Neural cell (in vitro differentiated cells): ENCODE measurements at regions not wholly inside any gene's neighbourhood (a gene's known extent, or its start where the extent isn't known, plus 50 kb on each side); places are given as distances from the start of the nearest gene placed in this dataset.

ENCODE experiments used
- H2AFZ ChIP-seq: fragments of 200-600, 300-800 bp; sonication (generic), shearing (Covaris generic); 2 replicates; pipeline ENCODE4 v1.6.0; 2014; ENCODE audit warnings: low read depth, mild to moderate bottlenecking, antibody characterized with exemption, low read length, moderate library complexity
- H3F3A ChIP-seq: fragments of 200-600 bp; shearing (Covaris generic); 2 replicates; pipeline ENCODE4 v1.6.1; 2016; ENCODE audit warnings: mild to moderate bottlenecking, moderate library complexity, mixed read lengths, antibody characterized with exemption, low read length; ENCODE audit not compliant: insufficient read depth, poor library complexity, severe bottlenecking
- H3K27ac ChIP-seq: fragments of 200-600, 300-800 bp; sonication (generic), shearing (Covaris generic); 2 replicates; pipeline ENCODE4 v1.5.1; 2014; ENCODE audit warnings: mild to moderate bottlenecking, low read length, moderate library complexity
- H3K27me3 ChIP-seq: fragments of 300-800, 200-600 bp; sonication (generic), shearing (Covaris generic); 2 replicates; pipeline ENCODE4 v1.6.0; 2014; ENCODE audit warnings: mild to moderate bottlenecking, low read depth, low read length, moderate library complexity; ENCODE audit not compliant: insufficient read depth
- H3K36me3 ChIP-seq: fragments of 300-800, 200-600 bp; sonication (generic), shearing (Covaris generic); 2 replicates; pipeline ENCODE4 v1.5.1; 2014; ENCODE audit warnings: mild to moderate bottlenecking, antibody characterized with exemption, low read length, moderate library complexity; ENCODE audit not compliant: insufficient read depth
- H3K4me2 ChIP-seq: fragments of 300-800, 200-600 bp; sonication (generic), shearing (Covaris generic); 2 replicates; pipeline ENCODE4 v1.6.0; 2014; ENCODE audit warnings: mild to moderate bottlenecking, low read length
- H3K4me3 ChIP-seq: fragments of 300-800, 200-600 bp; sonication (generic), shearing (Covaris generic); 2 replicates; pipeline ENCODE4 v1.5.1; 2014; ENCODE audit warnings: mild to moderate bottlenecking, low read length, moderate library complexity
- H3K79me2 ChIP-seq: fragments of 200-600 bp; shearing (Covaris generic); replicated peaks from 2 replicates; pipeline ENCODE4 v1.6.0; 2014; ENCODE audit warnings: mild to moderate bottlenecking, low read length, moderate library complexity; ENCODE audit not compliant: insufficient read depth
- H3K9ac ChIP-seq: fragments of 300-800, 200-600 bp; sonication (generic), shearing (Covaris generic); 2 replicates; pipeline ENCODE4 v1.6.1; 2016; ENCODE audit warnings: mild to moderate bottlenecking, low read length, mixed read lengths
- H3K9me2 ChIP-seq: fragments of 200-600 bp; shearing (Covaris generic); 2 replicates; pipeline ENCODE4 v1.6.1; 2016; ENCODE audit warnings: mild to moderate bottlenecking, low read length, mixed read lengths; ENCODE audit not compliant: insufficient read depth
- H3K9me3 ChIP-seq: fragments of 200-600, 300-800 bp; sonication (generic), shearing (Covaris generic); 2 replicates; pipeline ENCODE4 v1.6.1; 2016; ENCODE audit warnings: mild to moderate bottlenecking, mixed run types, low read length, moderate library complexity, mixed read lengths
- H4K20me1 ChIP-seq: fragments of 200-600 bp; shearing (Covaris generic); 2 replicates; pipeline ENCODE4 v1.6.1; 2016; ENCODE audit warnings: mild to moderate bottlenecking, mixed run types; ENCODE audit not compliant: insufficient read depth
- CTCF ChIP-seq: fragments of 450-650 bp; IDR thresholded peaks from 2 replicates; pipeline ENCODE4 v1.5.1; 2014; ENCODE audit warnings: antibody characterized with exemption, mild to moderate bottlenecking, moderate library complexity; ENCODE audit not compliant: poor library complexity, severe bottlenecking
- EP300 ChIP-seq: fragments of 450-650 bp; conservative IDR thresholded peaks from 2 replicates; pipeline ENCODE4 v1.6.1; 2014; ENCODE audit warnings: antibody characterized with exemption, mild to moderate bottlenecking, moderate library complexity; ENCODE audit not compliant: poor library complexity, severe bottlenecking
- EZH2 ChIP-seq: fragments of 200-600, 300-800 bp; shearing (Covaris generic), sonication (generic); IDR thresholded peaks from 2 replicates; pipeline ENCODE4 v1.6.1; 2014; ENCODE audit warnings: antibody characterized with exemption, low read length, borderline replicate concordance, mild to moderate bottlenecking; ENCODE audit not compliant: insufficient read depth, poor library complexity, severe bottlenecking
- MXI1 ChIP-seq: fragments of 450-650 bp; conservative IDR thresholded peaks from 2 replicates; pipeline ENCODE4 v1.6.1; 2014; ENCODE audit warnings: antibody characterized with exemption, mild to moderate bottlenecking; ENCODE audit not compliant: poor library complexity, severe bottlenecking
- POLR2AphosphoS5 ChIP-seq: IDR thresholded peaks from 2 replicates; pipeline ENCODE4 v1.6.1; 2012
- RAD21 ChIP-seq: fragments of 450-650 bp; conservative IDR thresholded peaks from 2 replicates; pipeline ENCODE4 v1.6.1; 2014; ENCODE audit warnings: antibody characterized with exemption, mild to moderate bottlenecking, moderate library complexity
- SMC3 ChIP-seq: fragments of 450-650 bp; conservative IDR thresholded peaks from 2 replicates; pipeline ENCODE4 v1.6.1; 2014; ENCODE audit warnings: antibody characterized with exemption, mild to moderate bottlenecking, moderate library complexity; ENCODE audit not compliant: poor library complexity
- TAF1 ChIP-seq: IDR thresholded peaks from 2 replicates; pipeline ENCODE4 v1.6.1; 2012; ENCODE audit warnings: low read depth
- TF ChIP-seq, protein P1 (sequence below): IDR thresholded peaks from 2 replicates; pipeline ENCODE4 v1.6.1; 2012; ENCODE audit warnings: borderline replicate concordance

GRCh38 chr4:18859468-18859867, 837.9 kb upstream of the LCORL start:
- no peak for TF ChIP-seq RAD21
- no peak for TF ChIP-seq SMC3
- no peak for TF ChIP-seq EP300
- TF ChIP-seq, protein P1, sequence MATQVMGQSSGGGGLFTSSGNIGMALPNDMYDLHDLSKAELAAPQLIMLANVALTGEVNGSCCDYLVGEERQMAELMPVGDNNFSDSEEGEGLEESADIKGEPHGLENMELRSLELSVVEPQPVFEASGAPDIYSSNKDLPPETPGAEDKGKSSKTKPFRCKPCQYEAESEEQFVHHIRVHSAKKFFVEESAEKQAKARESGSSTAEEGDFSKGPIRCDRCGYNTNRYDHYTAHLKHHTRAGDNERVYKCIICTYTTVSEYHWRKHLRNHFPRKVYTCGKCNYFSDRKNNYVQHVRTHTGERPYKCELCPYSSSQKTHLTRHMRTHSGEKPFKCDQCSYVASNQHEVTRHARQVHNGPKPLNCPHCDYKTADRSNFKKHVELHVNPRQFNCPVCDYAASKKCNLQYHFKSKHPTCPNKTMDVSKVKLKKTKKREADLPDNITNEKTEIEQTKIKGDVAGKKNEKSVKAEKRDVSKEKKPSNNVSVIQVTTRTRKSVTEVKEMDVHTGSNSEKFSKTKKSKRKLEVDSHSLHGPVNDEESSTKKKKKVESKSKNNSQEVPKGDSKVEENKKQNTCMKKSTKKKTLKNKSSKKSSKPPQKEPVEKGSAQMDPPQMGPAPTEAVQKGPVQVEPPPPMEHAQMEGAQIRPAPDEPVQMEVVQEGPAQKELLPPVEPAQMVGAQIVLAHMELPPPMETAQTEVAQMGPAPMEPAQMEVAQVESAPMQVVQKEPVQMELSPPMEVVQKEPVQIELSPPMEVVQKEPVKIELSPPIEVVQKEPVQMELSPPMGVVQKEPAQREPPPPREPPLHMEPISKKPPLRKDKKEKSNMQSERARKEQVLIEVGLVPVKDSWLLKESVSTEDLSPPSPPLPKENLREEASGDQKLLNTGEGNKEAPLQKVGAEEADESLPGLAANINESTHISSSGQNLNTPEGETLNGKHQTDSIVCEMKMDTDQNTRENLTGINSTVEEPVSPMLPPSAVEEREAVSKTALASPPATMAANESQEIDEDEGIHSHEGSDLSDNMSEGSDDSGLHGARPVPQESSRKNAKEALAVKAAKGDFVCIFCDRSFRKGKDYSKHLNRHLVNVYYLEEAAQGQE: no peak
- TF ChIP-seq MXI1: no peak
- TF ChIP-seq TAF1: no peak
- no peak for TF ChIP-seq EZH2
- no peak for TF ChIP-seq CTCF
- TF ChIP-seq POLR2AphosphoS5: no peak
- Histone ChIP-seq H2AFZ (no peak overlapping the region), H3K9me2 (no peaks in the 10 kb centered on the region), H3K9me3 (no peaks in the 10 kb centered on the region), H3K27ac (no peak overlapping the region), H3K4me3 (no peak overlapping the region), H3K4me2 (no peak overlapping the region), H3K79me2 (no peaks in the 10 kb centered on the region), H3F3A (no peaks in the 10 kb centered on the region), H3K9ac (no peak overlapping the region), H3K27me3 (no peaks in the 10 kb centered on the region), H3K36me3 (no peaks in the 10 kb centered on the region), H4K20me1 (no peaks in the 10 kb centered on the region)

- Histone ChIP-seq H3K9ac (no peak overlapping the region), H3K4me3 (no peak overlapping the region), H3K27ac (no peak overlapping the region), H3F3A (no peaks in the 10 kb centered on the region), H3K4me2 (no peak overlapping the region), H4K20me1 (no peaks in the 10 kb centered on the region), H3K9me3 (no peaks in the 10 kb centered on the region), H3K79me2 (no peaks in the 10 kb centered on the region), H3K36me3 (no peaks in the 10 kb centered on the region), H2AFZ (no peak overlapping the region), H3K27me3 (no peaks in the 10 kb centered on the region), H3K9me2 (no peaks in the 10 kb centered on the region)
- TF ChIP-seq RAD21: no peak
- no peak for TF ChIP-seq EP300
- no peak for TF ChIP-seq TAF1
- no peak for TF ChIP-seq CTCF
- TF ChIP-seq, protein P1: no peak
- no peak for TF ChIP-seq MXI1
- no peak for TF ChIP-seq SMC3
- no peak for TF ChIP-seq EZH2
- TF ChIP-seq POLR2AphosphoS5: no peak
These were observed 836.8 kb upstream of the LCORL start for GRCh38 chr4:18858229-18858922.
